ENCODE measurements at regions not wholly inside any gene's neighbourhood (a gene's known extent, or its start where the extent isn't known, plus 50 kb on each side); places are given as distances from the start of the nearest gene placed in this dataset.

DNA sequence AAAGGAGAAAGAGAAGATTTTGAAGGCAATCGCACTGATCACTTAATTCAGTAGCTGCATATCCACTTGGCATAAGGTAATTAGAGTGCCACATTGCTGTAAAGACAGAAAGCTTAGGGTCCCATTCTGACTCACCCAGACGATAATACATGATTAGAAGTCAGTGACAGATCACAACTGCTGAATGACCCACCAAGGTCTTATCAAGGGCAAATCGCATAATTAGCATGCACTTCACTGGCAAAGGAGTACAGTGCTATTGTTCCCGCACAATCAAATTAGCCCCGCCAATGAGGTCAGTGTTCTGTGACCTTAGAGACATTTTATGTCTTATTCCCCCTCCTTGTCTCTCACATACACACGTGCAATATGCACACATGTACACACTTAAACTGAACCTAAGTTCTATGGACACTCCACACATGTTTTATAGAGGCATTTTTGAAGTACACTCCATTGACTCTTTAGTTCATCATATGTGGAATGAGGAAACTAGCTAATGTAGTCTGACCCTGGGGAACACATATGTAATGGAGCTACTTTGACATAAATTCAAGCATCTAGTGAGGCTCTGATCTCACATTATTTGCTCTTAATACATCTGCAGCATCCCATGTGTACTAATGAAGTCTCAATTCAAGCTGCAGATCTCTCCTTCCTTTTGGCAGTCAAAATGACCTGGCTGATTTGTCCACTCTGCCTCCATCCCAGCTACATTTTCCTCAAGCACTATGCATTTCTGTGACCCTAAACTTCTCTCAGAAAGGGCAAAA, 673.8 kb upstream of the FANCL start:
- no peak for DNase-seq

- DNase-seq: no peak
These were observed 672.1 kb upstream of the FANCL start for GRCh38 chr2:58913082-58913726.

GRCh38 chr2:58911877-58912276, 670.8 kb upstream of the FANCL start:
- no peak for DNase-seq

- DNase-seq: no peak
These were observed 667.5 kb upstream of the FANCL start for GRCh38 chr2:58908501-58909154.

- DNase-seq: no peak
These were observed 666.5 kb upstream of the FANCL start for GRCh38 chr2:58907644-58908043.

DNA sequence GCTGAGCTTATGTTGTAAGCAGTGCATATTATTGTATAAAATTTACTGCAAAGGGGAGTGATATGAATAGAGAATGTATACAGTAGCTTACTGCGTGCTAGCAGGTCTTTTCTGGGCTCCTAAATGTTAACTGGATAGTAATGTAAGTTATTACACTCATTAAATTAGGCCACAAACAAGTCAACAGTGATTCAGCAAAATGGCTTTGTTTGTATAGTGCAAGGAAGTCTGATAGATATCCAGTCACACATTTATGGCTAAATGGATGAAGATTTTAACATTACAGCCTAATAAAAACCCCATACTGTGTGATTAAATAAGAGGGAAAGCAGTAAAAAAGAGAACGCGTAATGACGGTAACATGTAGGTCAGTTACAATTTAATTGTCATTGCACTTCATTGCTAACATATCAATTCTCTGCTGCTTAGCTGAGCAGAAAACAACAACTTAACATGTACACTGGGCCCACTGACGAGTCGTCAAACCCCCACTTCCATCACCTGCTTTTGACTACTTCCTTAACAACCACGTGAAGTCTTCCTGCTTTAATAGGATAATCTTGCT, 665.0 kb upstream of the FANCL start:
- no peak for DNase-seq

- no peak for DNase-seq
These were observed 663.0 kb upstream of the FANCL start for GRCh38 chr2:58904095-58904494.

GRCh38 chr2:58903427-58903826, 662.3 kb upstream of the FANCL start:
- no peak for DNase-seq

DNA sequence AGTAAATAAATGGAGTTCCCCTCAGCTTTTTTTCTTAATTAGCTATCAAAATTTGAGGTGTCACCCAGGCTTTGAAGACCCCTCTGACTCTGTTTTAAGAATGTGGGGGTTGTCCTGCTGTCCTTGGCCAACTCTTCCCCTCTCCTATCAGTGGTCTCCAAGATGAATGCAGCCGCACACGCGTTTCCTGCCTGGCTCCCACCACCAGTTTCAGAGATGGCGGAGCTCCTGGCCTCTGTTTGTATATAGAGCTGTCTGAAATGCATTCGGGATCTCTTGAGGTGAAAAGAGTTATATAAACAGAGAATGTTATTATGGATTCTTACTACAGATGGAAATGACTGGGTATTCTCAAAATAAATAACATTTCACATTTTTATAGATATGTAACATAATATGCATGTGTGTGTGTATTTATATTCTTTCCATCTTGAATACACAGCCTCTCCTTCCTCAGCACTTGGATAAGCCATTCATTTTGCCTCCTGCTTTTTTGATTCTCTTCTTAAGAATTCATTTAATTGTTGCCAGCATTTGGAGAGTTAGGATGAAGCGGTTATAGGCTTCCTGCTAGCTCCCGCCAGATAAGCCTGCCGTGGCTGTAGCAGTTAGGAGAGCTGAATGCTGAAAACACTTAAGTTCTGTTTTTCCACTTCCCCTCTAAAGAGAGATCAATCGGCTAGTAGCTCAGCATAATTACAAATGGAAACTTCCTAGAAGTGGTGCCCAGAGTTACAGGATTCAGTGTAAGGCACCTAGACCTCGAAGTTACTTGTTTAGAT, 659.3 kb upstream of the FANCL start:
- no peak for DNase-seq

GRCh38 chr2:58899692-58900091, 658.6 kb upstream of the FANCL start:
- DNase-seq: no peak

- no peak for DNase-seq
These were observed 655.5 kb upstream of the FANCL start for GRCh38 chr2:58896638-58897037.

DNA sequence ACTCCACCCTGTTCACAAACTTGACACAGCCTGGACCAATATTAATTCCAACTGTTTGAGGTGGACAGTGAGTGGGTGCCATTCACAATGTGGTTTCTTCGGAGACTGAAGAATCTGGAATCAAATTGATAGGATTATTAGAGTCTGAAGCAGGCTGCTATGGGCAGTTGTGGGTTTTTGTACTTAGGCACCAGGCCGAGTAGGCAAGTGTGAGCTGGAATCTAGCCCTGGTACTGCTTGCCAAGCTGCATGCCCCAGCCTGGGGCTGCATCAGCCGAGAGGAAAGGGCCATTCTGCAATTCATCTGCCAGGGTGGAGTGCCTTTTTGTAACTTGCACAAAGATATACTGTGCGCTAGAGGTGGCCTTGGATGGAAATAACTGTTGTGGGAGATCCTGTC, 654.7 kb upstream of the FANCL start:
- DNase-seq: no peak

DNA sequence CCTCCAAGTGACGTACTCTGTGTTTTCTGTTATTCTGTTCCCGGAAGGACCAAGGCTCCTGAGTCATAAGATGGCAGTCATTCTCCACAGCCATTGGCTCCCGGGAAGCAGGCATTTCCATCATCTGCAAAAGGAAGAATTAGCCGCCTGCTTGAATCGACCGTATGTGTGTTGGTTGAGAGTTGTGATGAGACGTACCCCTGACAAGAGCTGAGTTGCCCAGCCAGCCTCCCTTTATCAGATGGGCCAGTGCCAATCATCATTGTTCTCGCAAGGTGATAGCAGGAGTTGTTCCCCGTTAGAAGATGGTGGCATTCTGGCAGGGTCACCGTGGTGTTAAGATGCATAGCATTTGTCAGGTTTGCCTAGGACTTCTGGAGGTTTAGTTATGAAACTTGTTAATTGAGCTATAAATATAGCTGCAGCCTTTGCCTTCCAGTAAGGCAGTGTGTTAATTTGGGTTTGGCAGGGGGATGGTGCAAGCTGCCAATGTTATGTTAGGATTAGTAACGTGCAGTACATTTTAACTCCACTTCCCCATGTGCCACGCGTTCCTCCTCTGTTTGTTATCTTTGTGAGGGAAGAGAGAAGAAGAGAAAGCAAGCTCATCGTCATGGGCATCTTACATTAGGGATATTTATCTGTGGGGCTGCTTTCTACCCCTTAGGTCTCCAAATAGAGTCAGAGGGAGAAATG, 652.7 kb upstream of the FANCL start:
- no peak for DNase-seq

- DNase-seq: no peak
These were observed 650.8 kb upstream of the FANCL start for GRCh38 chr2:58891828-58892377.

GRCh38 chr2:58890865-58891525, 649.9 kb upstream of the FANCL start:
- DNase-seq: no peak

DNA sequence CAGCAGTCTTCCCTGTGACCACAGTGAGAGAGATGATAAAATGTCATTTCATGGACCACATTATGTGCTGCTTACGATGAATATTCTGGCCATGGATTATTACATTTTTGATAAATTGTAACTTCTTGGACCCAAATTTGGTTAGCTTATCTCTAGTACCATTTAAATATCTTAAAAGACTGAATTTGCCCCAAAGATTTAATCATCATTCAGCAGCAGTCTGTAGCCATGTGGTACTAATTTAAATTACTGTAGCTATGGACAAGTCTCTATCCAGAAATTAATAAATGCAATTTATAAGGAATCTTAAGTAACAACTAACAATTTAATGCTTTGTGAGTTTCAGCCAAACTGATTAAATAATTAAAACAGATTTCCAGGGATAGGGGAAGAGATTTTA, 644.9 kb upstream of the FANCL start:
- DNase-seq: no peak

DNA sequence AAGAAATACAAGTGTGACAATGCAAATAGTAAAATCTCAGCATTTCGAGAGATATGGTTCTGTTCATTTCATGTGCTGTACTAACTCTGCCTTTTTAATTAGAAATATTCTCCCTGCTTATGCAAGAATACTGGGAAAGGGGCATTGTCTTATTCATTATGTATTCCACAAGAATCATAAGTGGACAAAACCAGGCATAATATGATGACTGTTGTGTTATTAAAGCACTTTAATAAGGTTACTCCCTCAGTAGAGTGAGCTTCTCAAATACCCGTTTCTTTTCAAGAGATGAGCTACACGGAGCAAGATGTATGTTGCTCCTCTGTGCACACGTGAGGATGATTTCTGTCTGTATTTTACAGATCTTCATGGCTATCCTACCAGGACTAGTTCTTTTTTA, 638.7 kb upstream of the FANCL start:
- no peak for DNase-seq

- no peak for DNase-seq
These were observed 637.7 kb upstream of the FANCL start for GRCh38 chr2:58878778-58879177.

DNA sequence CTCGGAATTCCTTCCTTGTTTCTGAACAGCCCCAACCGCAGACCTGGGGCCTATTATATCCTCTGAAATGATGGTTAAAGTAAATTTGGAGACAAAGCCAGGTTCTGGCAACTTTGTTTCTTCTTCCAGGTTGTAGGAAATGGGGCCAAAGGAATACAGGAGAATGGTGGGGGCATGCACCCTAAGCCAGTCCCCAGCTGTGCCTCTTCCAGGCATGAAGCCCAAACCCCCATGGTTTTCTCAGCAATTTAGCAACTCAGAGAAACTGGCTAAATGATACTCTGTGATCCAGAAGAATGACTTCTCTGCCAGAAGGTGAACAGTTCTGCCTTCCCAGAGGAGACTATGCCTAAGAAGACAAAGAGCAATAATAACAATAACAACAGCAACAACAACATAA, 635.0 kb upstream of the FANCL start:
- no peak for DNase-seq

DNA sequence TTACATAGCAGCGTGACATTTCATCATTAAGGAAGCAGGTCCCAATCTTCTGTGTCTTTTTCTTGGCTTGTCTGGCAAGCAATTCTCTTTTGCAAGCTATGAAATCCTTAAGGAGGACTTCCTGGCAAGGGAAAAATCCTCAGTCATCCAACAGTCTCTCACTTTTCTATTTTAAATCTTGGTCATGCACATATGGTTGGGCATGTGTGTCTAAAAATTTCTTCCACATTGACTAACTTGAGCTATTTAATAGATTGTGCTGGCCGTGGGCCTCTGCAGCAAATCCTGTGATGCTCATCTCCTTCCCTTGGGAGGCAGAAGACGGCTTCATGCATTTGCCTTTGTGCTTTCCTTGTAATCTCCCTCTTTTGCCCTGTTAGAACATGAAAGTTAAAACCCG, 634.3 kb upstream of the FANCL start:
- no peak for DNase-seq

DNA sequence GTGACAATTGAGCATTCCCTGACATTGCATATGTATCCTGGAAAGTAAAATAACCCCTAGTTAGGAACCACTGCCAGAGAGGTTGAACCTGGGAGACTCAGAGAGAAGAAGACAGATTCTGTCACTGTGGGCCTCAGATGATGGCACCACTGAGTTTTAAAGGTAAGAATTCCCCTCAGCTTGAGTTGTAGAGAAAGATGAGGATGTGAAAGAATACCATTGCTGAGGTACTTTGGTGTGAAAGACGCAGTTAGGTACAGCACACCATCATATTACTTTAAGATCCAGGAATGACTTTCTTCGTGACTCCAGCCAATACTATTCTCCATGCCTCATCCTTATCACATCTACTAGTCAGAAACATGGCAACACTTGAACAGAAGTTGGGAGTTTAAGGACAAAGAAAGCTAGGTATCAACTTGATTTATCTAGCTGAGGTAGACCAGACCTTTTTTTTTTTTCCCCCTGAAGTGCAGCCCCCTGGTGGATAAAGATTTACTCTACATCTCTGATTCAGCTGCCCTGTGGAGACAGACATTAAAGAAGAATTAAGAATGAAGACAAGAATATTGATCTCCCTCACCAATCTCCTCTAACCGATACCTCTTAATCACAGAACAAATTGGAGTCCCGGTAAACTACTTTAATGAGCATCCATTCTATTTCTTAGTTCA, 630.5 kb upstream of the FANCL start:
- no peak for DNase-seq
